Stomach (tissue), 4 donors: ENCODE measurements at regions not wholly inside any gene's neighbourhood (a gene's known extent, or its start where the extent isn't known, plus 50 kb on each side); places are given as distances from the start of the nearest gene placed in this dataset.

Source experiments
- EP300 ChIP-seq: sonication (generic); formaldehyde crosslinking; IDR thresholded peaks from one replicate; pipeline ENCODE4 v1.6.1; 2017; ENCODE audit warnings: antibody characterized with exemption
- TF ChIP-seq, protein P1 (sequence below), 7 experiments: fragments of 450-650 bp in 4 of 7; fragments of 200-600 bp in 3 of 7; sonication (generic) in 3 of 7; IDR thresholded peaks; one replicate each; pipeline ENCODE4 v1.5.1; 2016 to 2019; ENCODE audit warnings: antibody characterized with exemption in 7 of 7, control low read depth in 2 of 7, mild to moderate bottlenecking in 1 of 7

DNA sequence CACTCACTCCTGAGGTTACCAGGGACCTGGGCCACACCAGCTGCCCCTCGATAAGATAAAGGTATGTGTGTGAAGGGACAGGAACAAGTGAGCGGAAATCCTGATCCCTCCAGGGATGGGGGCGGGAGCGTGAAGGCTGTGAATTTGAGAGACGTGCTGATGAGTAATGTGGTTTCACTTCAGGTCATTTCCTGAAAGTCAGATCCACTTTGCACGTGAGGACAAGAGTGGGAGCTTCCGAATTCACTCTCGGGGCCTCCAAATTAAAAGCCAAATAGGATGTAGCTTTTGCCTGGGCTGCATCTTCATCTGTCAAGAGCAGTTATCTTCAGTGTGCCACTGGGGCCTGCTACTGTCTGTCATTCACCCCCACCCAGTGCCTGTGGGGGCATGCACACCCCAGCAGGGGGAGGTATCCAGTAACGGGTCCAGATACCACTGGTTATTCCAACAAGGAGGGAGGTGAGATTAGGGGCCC lies 87.4 kb upstream of the LHX1 start:
- TF ChIP-seq, protein P1, sequence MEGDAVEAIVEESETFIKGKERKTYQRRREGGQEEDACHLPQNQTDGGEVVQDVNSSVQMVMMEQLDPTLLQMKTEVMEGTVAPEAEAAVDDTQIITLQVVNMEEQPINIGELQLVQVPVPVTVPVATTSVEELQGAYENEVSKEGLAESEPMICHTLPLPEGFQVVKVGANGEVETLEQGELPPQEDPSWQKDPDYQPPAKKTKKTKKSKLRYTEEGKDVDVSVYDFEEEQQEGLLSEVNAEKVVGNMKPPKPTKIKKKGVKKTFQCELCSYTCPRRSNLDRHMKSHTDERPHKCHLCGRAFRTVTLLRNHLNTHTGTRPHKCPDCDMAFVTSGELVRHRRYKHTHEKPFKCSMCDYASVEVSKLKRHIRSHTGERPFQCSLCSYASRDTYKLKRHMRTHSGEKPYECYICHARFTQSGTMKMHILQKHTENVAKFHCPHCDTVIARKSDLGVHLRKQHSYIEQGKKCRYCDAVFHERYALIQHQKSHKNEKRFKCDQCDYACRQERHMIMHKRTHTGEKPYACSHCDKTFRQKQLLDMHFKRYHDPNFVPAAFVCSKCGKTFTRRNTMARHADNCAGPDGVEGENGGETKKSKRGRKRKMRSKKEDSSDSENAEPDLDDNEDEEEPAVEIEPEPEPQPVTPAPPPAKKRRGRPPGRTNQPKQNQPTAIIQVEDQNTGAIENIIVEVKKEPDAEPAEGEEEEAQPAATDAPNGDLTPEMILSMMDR (IDR thresholded peaks at IDR 0.05) = no peak
- no peak for TF ChIP-seq EP300
